HT1080 (cell line): ENCODE measurements at regions not wholly inside any gene's neighbourhood (a gene's known extent, or its start where the extent isn't known, plus 50 kb on each side); places are given as distances from the start of the nearest gene placed in this dataset.

Experiments
- DNase-seq: peaks from one replicate; pipeline ENCODE4 v3.0.0-alpha.2; 2015; ENCODE audit warnings: low read depth

- DNase-seq: no peak
Observed at GRCh38 chr1:87437663-87438295, 109.1 kb downstream of the LMO4 start.

- no peak for DNase-seq
Observed at GRCh38 chr1:87439821-87440220, 111.1 kb downstream of the LMO4 start.

- DNase-seq: no peak
Observed at GRCh38 chr1:87449348-87449963, 120.8 kb downstream of the LMO4 start.

GRCh38 chr1:87450136-87450535 lies 121.5 kb downstream of the LMO4 start:
- no peak for DNase-seq

- peak; percentile 17 for DNase-seq
Observed at GRCh38 chr1:87450615-87451209, 122.0 kb downstream of the LMO4 start.

DNA sequence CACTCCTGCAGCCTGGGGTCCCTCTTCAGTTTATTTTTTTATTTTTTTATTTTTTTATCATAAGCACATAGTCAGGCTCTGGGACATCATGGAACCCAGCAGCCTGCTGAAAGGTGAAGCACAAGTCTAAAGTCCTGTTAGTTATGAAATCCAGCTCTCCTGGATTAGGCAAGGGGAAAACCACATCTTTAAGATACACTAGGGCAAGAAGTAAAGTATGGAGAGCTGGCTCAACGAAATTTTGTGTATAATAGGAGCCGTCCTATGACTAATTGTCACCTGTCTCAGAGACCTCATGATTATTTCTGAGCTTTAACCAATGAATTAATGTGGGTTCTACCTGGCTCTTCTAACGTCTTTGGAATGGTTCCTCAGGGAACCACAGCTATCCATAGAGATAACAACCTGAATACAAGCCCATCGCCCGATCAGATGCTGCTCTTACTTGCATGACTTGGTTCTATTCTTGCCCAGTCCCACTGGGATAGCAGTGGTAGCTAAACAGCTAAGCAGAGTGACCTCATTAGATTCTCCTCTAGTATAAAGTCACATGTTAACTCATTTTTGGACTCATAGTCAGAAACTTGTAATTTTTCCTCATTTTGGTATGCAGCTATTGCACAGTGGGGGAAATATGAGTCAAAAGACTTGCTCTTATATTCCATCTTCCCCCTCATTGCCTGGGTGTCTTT lies 122.7 kb downstream of the LMO4 start:
- no peak for DNase-seq

- DNase-seq: no peak
Observed at GRCh38 chr1:87452648-87453047, 124.0 kb downstream of the LMO4 start.

DNA sequence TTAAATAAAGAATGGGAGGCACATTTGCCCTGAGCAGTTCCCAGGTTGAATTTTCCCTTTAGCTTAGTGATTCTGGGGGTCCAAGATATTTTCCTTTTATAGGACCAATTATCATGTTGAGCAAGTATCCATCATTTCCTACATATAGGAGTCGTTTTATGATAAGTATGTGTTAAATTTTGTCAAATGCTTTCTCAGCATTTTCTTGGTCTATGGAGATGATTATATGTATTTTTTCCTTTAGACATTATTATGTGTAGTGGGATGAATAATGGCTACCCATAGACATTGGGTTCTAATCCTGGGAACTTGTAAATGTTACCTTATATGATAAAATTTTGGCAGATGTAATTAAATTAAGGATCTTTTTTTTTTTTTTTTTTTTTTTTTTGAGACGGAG lies 128.7 kb downstream of the LMO4 start:
- no peak for DNase-seq

- no peak for DNase-seq
Observed at GRCh38 chr1:87462894-87463293, 134.2 kb downstream of the LMO4 start.

DNA sequence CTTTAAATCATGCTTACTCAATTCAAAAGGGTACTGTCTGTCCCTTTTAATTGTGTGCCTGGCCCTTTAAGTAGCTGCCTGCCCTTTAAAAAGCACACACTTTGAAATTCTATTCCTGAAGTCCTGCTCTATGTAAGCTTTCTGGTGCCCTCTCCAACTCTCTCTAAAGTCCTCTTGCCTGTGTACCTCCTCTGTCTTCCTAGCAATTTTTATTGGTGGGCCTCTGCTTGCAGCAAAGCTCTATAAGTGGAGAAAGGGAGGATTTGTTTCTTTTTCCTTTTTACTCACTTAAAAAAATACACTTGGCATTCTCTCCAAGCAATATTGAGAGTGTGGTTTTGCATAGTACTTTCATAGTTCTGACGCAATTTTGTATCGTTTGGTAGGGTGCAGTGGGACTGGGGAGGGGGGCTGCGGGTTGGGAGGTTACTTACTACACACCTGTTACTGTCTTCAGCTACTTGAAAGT lies 135.4 kb downstream of the LMO4 start:
- no peak for DNase-seq

DNA sequence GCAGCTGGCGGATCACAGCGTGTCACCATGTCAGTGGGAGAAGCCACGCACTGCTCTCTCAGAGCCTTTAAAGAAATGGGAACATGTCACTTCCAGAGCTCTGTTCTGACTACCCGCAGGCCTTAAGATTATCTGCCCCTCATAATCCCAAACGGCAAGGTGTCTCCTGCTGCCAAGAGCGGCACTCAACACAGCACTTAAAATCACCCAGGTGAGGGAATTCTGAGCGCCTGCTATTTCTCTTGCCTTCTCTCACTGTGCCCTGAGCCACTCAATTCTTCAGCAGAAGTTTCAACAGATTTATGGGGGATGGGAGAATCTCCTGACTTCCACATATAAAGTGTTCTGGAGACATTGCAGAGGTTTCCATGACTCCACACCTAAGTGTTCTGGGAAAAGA lies 137.9 kb downstream of the LMO4 start:
- DNase-seq: no peak

DNA sequence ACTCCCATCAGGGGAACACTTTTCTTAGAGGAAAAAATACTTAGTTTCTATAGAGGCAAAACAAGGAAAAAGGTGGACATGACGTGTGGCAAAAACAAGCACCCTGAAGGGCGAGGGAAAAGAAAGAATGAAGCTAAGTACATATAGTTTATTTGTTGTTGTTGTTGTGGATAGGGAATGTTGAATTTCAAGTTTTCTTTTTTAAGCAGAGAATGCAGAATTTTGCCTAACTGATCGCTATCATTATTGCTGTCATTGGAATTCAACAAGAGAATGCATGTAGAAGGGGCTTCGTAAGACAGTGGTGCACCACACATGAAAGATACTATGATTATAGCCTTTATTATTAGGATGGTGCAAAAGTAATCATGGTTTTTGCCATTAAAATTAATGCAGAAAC lies 144.0 kb downstream of the LMO4 start:
- DNase-seq: no peak

GRCh38 chr1:87473203-87473661 lies 144.6 kb downstream of the LMO4 start:
- peak; percentile 5 for DNase-seq

GRCh38 chr1:87474098-87474497 lies 145.4 kb downstream of the LMO4 start:
- no peak for DNase-seq

DNA sequence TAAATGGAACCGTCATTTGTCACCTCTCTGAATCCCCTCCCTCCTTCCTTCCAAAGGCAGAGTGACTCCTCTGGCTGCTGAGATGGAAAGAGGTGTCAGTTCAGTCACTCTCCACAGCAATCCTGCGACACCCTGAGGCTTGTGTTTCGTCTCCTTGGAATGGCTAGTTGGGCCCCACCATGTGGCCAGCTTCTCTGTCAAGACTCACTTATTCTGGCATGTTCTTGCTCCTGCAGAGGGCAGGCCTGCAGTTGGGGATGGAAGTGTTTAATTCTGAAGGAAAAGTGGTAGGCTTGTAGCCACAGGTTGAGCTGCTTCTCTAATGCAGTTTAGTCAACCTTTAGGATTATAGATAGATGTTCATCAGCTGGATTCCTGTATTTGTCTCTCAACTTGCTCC lies 149.6 kb downstream of the LMO4 start:
- peak; percentile 35 for DNase-seq

GRCh38 chr1:87495147-87495546 lies 166.5 kb downstream of the LMO4 start:
- DNase-seq: peak; percentile 57

DNA sequence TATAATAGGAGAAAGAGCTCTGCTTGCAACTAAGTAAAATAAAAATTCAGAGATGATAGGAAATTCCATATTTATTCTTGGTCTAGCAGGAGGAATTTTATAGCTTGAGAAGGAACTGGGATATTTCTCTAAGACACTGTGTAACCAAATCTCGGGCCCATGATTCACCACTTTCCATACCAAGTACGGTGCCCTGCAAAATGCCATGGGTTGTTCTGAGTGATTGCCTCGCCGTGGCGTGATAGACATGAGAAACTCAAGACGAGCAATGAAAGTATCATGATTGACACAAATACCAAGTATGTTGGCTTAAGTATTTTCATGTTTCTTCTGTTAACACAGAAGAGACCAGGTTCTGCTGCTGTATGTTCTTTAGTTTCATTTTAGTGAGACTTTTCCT lies 167.2 kb downstream of the LMO4 start:
- DNase-seq: no peak

GRCh38 chr1:87497380-87498203 lies 168.9 kb downstream of the LMO4 start:
- DNase-seq: no peak

GRCh38 chr1:87501738-87502137 lies 173.1 kb downstream of the LMO4 start:
- DNase-seq: no peak

- DNase-seq: no peak
Observed at GRCh38 chr1:87505391-87505983, 176.8 kb downstream of the LMO4 start.

DNA sequence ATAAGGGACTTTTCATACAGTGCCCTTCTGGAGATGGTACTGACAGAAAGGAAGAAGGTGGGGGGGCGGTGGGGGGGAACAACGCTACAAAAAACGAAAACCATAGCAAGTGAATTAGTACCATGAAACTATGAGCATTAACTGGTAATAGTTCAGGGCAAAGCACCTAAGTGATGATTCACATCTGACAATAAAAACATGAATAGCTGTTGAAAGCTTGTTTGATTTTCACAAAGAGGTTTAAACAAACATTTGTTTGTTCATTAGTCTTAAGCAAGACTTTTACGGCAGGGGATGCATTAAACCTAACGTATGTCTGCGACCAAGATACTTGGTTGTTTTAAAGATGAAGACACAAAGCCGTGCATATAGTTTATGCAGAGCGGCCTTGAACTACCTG lies 177.5 kb downstream of the LMO4 start:
- no peak for DNase-seq
